Common myeloid progenitor, CD34-positive (primary cell): ENCODE measurements at regions not wholly inside any gene's neighbourhood (a gene's known extent, or its start where the extent isn't known, plus 50 kb on each side); places are given as distances from the start of the nearest gene placed in this dataset.

Experiments used
- CTCF ChIA-PET: fragments of 350-600 bp; sonication (Branson Sonifier 250); formaldehyde crosslinking; loops from one replicate; lab custom pipeline; 2021; ENCODE audit warnings: antibody characterized with exemption; lab: Charles Lee
- POLR2A ChIA-PET: fragments of 350-600 bp; sonication (Branson Sonifier 250); formaldehyde crosslinking; loops from one replicate; lab custom pipeline; 2021; ENCODE audit warnings: antibody characterized with exemption; lab: Charles Lee
- DNase-seq, 3 donors: peaks; one replicate each; pipeline versions ENCODE4 v3.0.0 to v3.0.0-alpha.2; 2013
- H3K27ac ChIP-seq, 2 experiments: 1 replicate in 1 of 2; 2 replicates in 1 of 2; pipeline ENCODE4 v1.7.0; 2013; ENCODE audit warnings: inconsistent platforms in 2 of 2, low read length in 2 of 2, mild to moderate bottlenecking in 2 of 2, low read depth in 1 of 2, moderate library complexity in 1 of 2; ENCODE audit not compliant: severe bottlenecking in 2 of 2, insufficient read depth in 1 of 2, poor library complexity in 1 of 2
- H3K27me3 ChIP-seq, 5 experiments: replicated peaks in 2 of 5; 1 replicate in 3 of 5; 2 replicates in 2 of 5; pipeline versions ENCODE4 v1.6.1 to v1.7.0; 2013; ENCODE audit warnings: low read length in 4 of 5, mild to moderate bottlenecking in 2 of 5, moderate library complexity in 2 of 5, inconsistent platforms in 1 of 5; ENCODE audit not compliant: insufficient read depth in 5 of 5, control insufficient read depth in 4 of 5
- H3K36me3 ChIP-seq, 4 experiments: 1 replicate in 2 of 4; 2 replicates in 2 of 4; pipeline versions ENCODE4 v1.6.1 to v1.7.0; 2013; ENCODE audit warnings: low read length in 3 of 4, control low read depth in 1 of 4, mild to moderate bottlenecking in 1 of 4; ENCODE audit not compliant: control insufficient read depth in 4 of 4, insufficient read depth in 4 of 4
- H3K4me1 ChIP-seq, 4 experiments: 1 replicate in 3 of 4; 2 replicates in 1 of 4; pipeline versions ENCODE4 v1.6.1 to v1.7.1; 2013; ENCODE audit warnings: low read length in 3 of 4, mild to moderate bottlenecking in 3 of 4, control low read depth in 1 of 4, inconsistent platforms in 1 of 4, moderate library complexity in 1 of 4; ENCODE audit not compliant: control insufficient read depth in 4 of 4, insufficient read depth in 4 of 4; ENCODE audit errors: control extremely low read depth in 1 of 4
- H3K4me3 ChIP-seq, 7 experiments: 1 replicate in 4 of 7; 2 replicates in 3 of 7; pipeline versions ENCODE4 v1.5.1 to v1.7.0; 2013; ENCODE audit warnings: mild to moderate bottlenecking in 7 of 7, low read length in 6 of 7, moderate library complexity in 6 of 7, inconsistent platforms in 2 of 7, low read depth in 2 of 7, control low read depth in 1 of 7; ENCODE audit not compliant: insufficient read depth in 4 of 7, control insufficient read depth in 1 of 7; ENCODE audit errors: extremely low read depth in 1 of 7
- H3K9me3 ChIP-seq, 5 experiments: 1 replicate in 4 of 5; 2 replicates in 1 of 5; pipeline versions ENCODE4 v1.6.1 to v1.7.1; 2013; ENCODE audit warnings: low read length in 4 of 5, mild to moderate bottlenecking in 2 of 5, inconsistent platforms in 1 of 5, low read depth in 1 of 5, moderate library complexity in 1 of 5; ENCODE audit not compliant: control insufficient read depth in 4 of 5, insufficient read depth in 2 of 5; ENCODE audit errors: control extremely low read depth in 1 of 5
- WGBS: methylation state at CpG from one replicate; pipeline ENCODE4 v1.1.5; 2013; ENCODE audit not compliant: insufficient coverage; 5-methylcytosine and 5-hydroxymethylcytosine counted together

- Histone ChIP-seq H3K36me3 (no peaks in the 10 kb centered on the region), H3K27me3 (no peaks in the 10 kb centered on the region), H3K4me1 (no peaks in the 10 kb centered on the region), H3K27ac (no peak overlapping the region), H3K4me3 (no peak overlapping the region), H3K9me3 (no peaks in the 10 kb centered on the region)
- CTCF ChIA-PET = no interaction called here
- WGBS = 100% methylated on average over 1 of the region's 1 CpG
- DNase-seq = no peak
- POLR2A ChIA-PET = no interaction called here
Observed at GRCh38 chr20:54843431-54843830, 368.0 kb downstream of the DOK5 start.

- H3K4me1 ChIP-seq = no peaks in the 10 kb centered on the region
- POLR2A ChIA-PET = no interaction called here
Observed at GRCh38 chr20:54839224-54839623, 363.8 kb downstream of the DOK5 start.

DNA sequence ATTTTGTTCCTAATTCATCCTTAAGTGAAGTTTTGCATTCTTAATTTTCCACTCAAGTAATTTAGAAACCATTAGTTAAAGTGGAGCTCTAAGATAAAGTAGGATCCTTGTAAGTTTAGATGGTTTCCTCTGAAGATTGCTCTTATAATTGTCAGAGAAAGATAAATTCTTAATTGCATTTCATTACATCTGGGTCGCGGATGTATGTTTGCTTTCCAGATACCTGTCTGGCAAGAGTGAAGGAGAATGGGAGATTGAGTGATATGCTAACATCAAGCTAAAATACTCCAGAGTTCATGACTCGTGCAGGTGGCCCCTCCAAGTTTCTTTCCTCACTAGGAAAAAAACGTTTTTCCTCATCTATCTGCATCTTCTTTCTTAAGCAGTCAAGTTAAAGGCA, 361.8 kb downstream of the DOK5 start:
- CTCF ChIA-PET = no interaction called here

More at GRCh38 chr20:54839224-54839623, 363.8 kb downstream of the DOK5 start:
- Histone ChIP-seq H3K9me3 (no peaks in the 10 kb centered on the region), H3K27me3 (no peaks in the 10 kb centered on the region), H3K27ac (no peak overlapping the region), H3K36me3 (no peaks in the 10 kb centered on the region), H3K4me3 (no peak overlapping the region)
- CTCF ChIA-PET = no interaction called here
- no peak for DNase-seq
- WGBS = 73% methylated on average over 4 of the region's 6 CpGs

DNA sequence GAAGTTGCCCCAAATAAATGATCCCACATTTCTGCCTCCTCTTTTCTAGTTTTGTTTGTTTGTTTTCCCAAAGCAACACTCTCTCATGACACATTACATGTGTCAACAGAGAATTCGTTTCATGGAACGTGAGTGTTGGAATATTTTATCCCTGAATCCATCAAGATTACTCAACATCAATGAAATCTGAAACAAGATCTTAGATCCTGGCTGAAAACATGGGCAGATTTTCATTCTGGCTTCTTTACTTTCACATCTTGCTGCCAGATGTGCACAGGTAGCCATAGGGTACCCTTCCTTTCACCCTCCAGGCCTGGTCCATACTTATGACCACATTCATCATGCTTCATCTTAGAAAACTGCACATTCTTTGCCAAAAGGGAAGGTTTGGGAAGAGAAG, 347.0 kb downstream of the DOK5 start:
- no peak for DNase-seq
- Histone ChIP-seq H3K9me3 (no peaks in the 10 kb centered on the region), H3K27ac (no peak overlapping the region), H3K27me3 (no peaks in the 10 kb centered on the region), H3K4me1 (no peaks in the 10 kb centered on the region), H3K36me3 (no peaks in the 10 kb centered on the region), H3K4me3 (no peak overlapping the region)
- POLR2A ChIA-PET = no interaction called here
- CTCF ChIA-PET = no interaction called here
- WGBS = 91% methylated on average over 2 of the region's 2 CpGs

More for the DNA sequence above, 361.8 kb downstream of the DOK5 start:
- no peaks in the 10 kb centered on the region for H3K36me3 ChIP-seq
- H3K27me3 ChIP-seq = no peaks in the 10 kb centered on the region
- POLR2A ChIA-PET = no interaction called here
- WGBS = no CpG with 5 or more reads among the region's 4 CpGs
- H3K4me1 ChIP-seq = no peaks in the 10 kb centered on the region
- DNase-seq = no peak
- no peak overlapping the region for H3K4me3 ChIP-seq
- no peak overlapping the region for H3K27ac ChIP-seq
- no peaks in the 10 kb centered on the region for H3K9me3 ChIP-seq

DNA sequence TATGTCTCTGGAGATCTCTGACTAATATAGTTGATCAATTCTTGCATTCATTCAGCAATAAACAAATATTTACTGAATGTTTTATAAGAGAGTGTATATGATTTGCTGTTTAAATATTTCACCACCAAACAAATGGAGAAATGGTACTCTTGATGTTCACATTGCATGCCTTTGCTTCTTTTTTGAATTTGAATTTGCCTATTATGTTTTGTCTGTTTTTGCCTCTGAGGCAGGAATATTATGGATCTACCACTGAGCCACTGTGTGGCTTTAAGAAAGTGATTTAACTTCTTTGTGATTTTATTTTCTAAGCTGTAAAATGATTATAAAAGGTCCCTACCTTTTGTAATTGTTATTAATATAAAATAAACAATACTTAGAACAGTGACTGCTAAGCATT, 345.0 kb downstream of the DOK5 start:
- Histone ChIP-seq H3K4me1 (no peaks in the 10 kb centered on the region), H3K9me3 (no peaks in the 10 kb centered on the region), H3K36me3 (no peaks in the 10 kb centered on the region), H3K4me3 (no peak overlapping the region), H3K27me3 (no peaks in the 10 kb centered on the region), H3K27ac (no peak overlapping the region)
- ChIA-PET POLR2A (no interaction called here), CTCF (no interaction called here)
- no peak for DNase-seq

- Histone ChIP-seq H3K36me3 (no peaks in the 10 kb centered on the region), H3K27me3 (no peaks in the 10 kb centered on the region), H3K27ac (no peak overlapping the region), H3K9me3 (no peaks in the 10 kb centered on the region), H3K4me1 (no peaks in the 10 kb centered on the region), H3K4me3 (no peak overlapping the region)
- DNase-seq = no peak
- ChIA-PET CTCF (no interaction called here), POLR2A (no interaction called here)
- 100% methylated on average over 3 of the region's 5 CpGs for WGBS
Observed at GRCh38 chr20:54806462-54806861, 331.1 kb downstream of the DOK5 start.

GRCh38 chr20:54794874-54795273, 319.5 kb downstream of the DOK5 start:
- Histone ChIP-seq H3K9me3 (no peaks in the 10 kb centered on the region), H3K27ac (no peak overlapping the region), H3K4me1 (no peaks in the 10 kb centered on the region), H3K27me3 (no peaks in the 10 kb centered on the region), H3K36me3 (no peaks in the 10 kb centered on the region), H3K4me3 (no peak overlapping the region)
- CTCF ChIA-PET = no interaction called here
- no peak for DNase-seq
- 98% methylated on average over 8 of the region's 13 CpGs for WGBS
- POLR2A ChIA-PET = no interaction called here
